Smooth muscle cell (in vitro differentiated cells): ENCODE measurements at regions not wholly inside any gene's neighbourhood (a gene's known extent, or its start where the extent isn't known, plus 50 kb on each side); places are given as distances from the start of the nearest gene placed in this dataset.

Source experiments
- DNase-seq: peaks from one replicate; lab custom pipeline; 2025; ENCODE audit not compliant: unreplicated experiment; lab: John Stamatoyannopoulos, UW
- H2AFZ ChIP-seq: fragments of 200-600 bp; sonication (generic); 2 replicates; pipeline ENCODE4 v1.6.0; 2016; ENCODE audit warnings: antibody characterized with exemption, low read depth, mild to moderate bottlenecking
- H3F3A ChIP-seq: fragments of 200-600 bp; sonication (generic); 2 replicates; pipeline ENCODE4 v1.6.0; 2017; ENCODE audit warnings: antibody characterized with exemption, low read depth
- H3K27ac ChIP-seq: fragments of 200-600 bp; sonication (generic); 2 replicates; pipeline ENCODE4 v1.5.1; 2016; ENCODE audit warnings: low read depth, mild to moderate bottlenecking
- H3K27me3 ChIP-seq: fragments of 200-600 bp; sonication (generic); 2 replicates; pipeline ENCODE4 v1.6.1; 2016; ENCODE audit warnings: low read depth, mild to moderate bottlenecking
- H3K36me3 ChIP-seq: fragments of 200-600 bp; sonication (generic); 2 replicates; pipeline ENCODE4 v1.5.1; 2016; ENCODE audit warnings: low read depth
- H3K4me1 ChIP-seq: fragments of 200-600 bp; sonication (generic); 2 replicates; pipeline ENCODE4 v1.5.1; 2016; ENCODE audit warnings: low read depth
- H3K4me2 ChIP-seq: fragments of 200-600 bp; sonication (generic); 2 replicates; pipeline ENCODE4 v1.6.0; 2016; ENCODE audit warnings: mild to moderate bottlenecking
- H3K4me3 ChIP-seq: fragments of 200-600 bp; sonication (generic); 2 replicates; pipeline ENCODE4 v1.5.1; 2016; ENCODE audit warnings: mild to moderate bottlenecking
- H3K79me2 ChIP-seq: fragments of 200-600 bp; sonication (generic); 2 replicates; pipeline ENCODE4 v1.6.0; 2016; ENCODE audit warnings: low read depth, mild to moderate bottlenecking
- H3K9ac ChIP-seq: fragments of 200-600 bp; sonication (generic); 2 replicates; pipeline ENCODE4 v1.6.0; 2016; ENCODE audit warnings: low read depth
- H3K9me3 ChIP-seq: fragments of 200-600 bp; sonication (generic); replicated peaks from 2 replicates; pipeline ENCODE4 v1.5.1; 2016; ENCODE audit warnings: low read depth
- H4K20me1 ChIP-seq: fragments of 200-600 bp; sonication (generic); 2 replicates; pipeline ENCODE4 v1.6.0; 2016; ENCODE audit warnings: low read depth
- WGBS: methylation state at CpG from one replicate; pipeline ENCODE4 v1.1.7; 2016; ENCODE audit warnings: low lambda C conversion rate; 5-methylcytosine and 5-hydroxymethylcytosine counted together
- TF ChIP-seq, protein P1 (sequence below): fragments of 200-600 bp; sonication (generic); IDR thresholded peaks from 2 replicates; pipeline ENCODE4 v1.5.1; 2017; ENCODE audit warnings: borderline replicate concordance, mild to moderate bottlenecking, antibody characterized with exemption; ENCODE audit not compliant: insufficient read depth, poor library complexity, severe bottlenecking

DNA sequence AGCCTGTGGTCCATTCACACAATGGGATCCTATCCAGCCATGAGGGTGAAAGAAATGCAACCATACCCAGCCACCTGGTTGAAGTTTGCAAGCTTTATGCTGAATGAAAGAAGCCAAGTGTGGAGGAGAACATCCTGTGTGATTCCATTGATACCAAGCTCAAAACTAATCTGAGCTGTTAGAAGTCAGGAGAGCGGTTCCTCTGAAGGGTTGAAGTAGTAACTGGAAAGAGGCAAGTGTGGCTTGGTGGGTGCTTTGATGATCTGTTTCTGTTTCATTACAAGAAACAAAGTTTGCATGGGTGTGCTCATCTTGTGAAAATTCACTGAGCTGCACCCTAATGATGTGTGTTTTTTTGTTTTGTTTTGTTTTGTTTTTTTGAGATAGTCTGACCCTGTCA, 99.4 kb downstream of the SALL1 start:
- Histone ChIP-seq H3K27ac (no peak overlapping the region), H4K20me1 (no peaks in the 10 kb centered on the region), H3K4me1 (no peaks in the 10 kb centered on the region), H3K9ac (no peak overlapping the region), H3K79me2 (no peaks in the 10 kb centered on the region), H2AFZ (no peak overlapping the region), H3K4me2 (no peak overlapping the region), H3K4me3 (no peak overlapping the region), H3K27me3 (no peaks in the 10 kb centered on the region), H3F3A (no peaks in the 10 kb centered on the region), H3K36me3 (no peaks in the 10 kb centered on the region), H3K9me3 (no peaks in the 10 kb centered on the region)
- DNase-seq: no peak
- TF ChIP-seq, protein P1, sequence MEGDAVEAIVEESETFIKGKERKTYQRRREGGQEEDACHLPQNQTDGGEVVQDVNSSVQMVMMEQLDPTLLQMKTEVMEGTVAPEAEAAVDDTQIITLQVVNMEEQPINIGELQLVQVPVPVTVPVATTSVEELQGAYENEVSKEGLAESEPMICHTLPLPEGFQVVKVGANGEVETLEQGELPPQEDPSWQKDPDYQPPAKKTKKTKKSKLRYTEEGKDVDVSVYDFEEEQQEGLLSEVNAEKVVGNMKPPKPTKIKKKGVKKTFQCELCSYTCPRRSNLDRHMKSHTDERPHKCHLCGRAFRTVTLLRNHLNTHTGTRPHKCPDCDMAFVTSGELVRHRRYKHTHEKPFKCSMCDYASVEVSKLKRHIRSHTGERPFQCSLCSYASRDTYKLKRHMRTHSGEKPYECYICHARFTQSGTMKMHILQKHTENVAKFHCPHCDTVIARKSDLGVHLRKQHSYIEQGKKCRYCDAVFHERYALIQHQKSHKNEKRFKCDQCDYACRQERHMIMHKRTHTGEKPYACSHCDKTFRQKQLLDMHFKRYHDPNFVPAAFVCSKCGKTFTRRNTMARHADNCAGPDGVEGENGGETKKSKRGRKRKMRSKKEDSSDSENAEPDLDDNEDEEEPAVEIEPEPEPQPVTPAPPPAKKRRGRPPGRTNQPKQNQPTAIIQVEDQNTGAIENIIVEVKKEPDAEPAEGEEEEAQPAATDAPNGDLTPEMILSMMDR: no peak
- 100% methylated on average over 1 of the region's 1 CpG for WGBS

DNA sequence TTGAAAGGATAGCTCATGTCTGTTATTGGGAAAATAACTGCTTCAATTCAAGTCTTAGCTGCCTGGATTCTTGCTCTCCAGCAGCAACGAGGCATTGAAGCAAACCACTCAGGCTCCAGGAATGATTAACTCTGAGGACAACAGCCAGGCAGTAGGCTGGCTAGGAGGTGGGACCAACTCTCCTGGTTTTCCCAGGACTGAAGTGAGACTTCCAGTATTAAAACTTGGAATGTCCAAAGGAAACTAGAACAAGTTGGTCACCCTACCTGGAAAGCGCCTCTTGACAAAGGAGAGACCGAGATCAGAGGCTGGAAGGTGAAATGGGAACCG, 100.7 kb downstream of the SALL1 start:
- no peak overlapping the region for H2AFZ ChIP-seq
- H3K4me3 ChIP-seq: no peak overlapping the region
- DNase-seq: no peak
- no peaks in the 10 kb centered on the region for H3K79me2 ChIP-seq
- H3K4me1 ChIP-seq: no peaks in the 10 kb centered on the region
- H3K27ac ChIP-seq: no peak overlapping the region
- no peak overlapping the region for H3K9ac ChIP-seq
- H3K36me3 ChIP-seq: no peaks in the 10 kb centered on the region
- 75% methylated on average over 4 of the region's 4 CpGs for WGBS
- no peaks in the 10 kb centered on the region for H3K9me3 ChIP-seq
- no peaks in the 10 kb centered on the region for H4K20me1 ChIP-seq
- H3F3A ChIP-seq: no peaks in the 10 kb centered on the region
- no peak overlapping the region for H3K4me2 ChIP-seq
- H3K27me3 ChIP-seq: no peaks in the 10 kb centered on the region
- TF ChIP-seq, protein P1: no peak

DNA sequence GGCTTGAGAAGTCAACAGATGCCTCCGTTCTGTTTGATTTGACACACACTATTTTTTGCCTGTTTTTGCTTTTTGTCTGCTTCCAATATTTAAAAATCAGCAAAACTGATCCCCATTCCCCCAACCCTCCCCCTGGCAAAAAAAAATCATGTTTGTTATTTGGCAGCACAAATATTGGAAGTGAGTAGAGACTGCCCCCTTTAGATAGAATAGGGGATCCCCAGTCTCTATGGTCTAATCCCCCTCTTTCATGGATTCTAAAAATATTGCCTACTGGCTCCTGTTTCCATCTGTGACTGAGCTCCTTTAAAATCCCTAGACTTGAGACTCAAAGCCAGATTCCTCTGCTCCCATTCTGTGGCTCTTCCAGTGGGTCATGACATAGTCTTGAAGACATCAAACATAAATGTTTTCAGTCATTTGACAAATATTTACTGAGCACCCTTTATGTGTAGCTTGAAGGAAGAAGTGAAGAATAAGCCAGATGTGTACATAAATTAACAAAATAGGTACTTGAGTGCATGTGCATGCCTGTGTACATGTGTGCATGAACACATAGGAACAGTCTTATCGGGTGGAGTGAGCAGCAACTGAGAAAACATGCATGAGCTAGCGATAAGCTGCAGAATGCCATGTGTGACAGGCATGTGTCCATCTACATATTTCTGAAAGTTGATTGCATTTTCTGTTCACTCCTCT, 101.2 kb downstream of the SALL1 start:
- Histone ChIP-seq H3K9me3 (no peaks in the 10 kb centered on the region), H3K36me3 (no peaks in the 10 kb centered on the region), H3K79me2 (no peaks in the 10 kb centered on the region), H3K27ac (no peak overlapping the region), H3K4me3 (no peak overlapping the region), H3F3A (no peaks in the 10 kb centered on the region), H2AFZ (no peak overlapping the region), H3K4me2 (no peak overlapping the region), H3K9ac (no peak overlapping the region), H3K27me3 (no peaks in the 10 kb centered on the region), H3K4me1 (no peaks in the 10 kb centered on the region), H4K20me1 (no peaks in the 10 kb centered on the region)
- 100% methylated on average over 3 of the region's 3 CpGs for WGBS
- TF ChIP-seq, protein P1: no peak
- DNase-seq: no peak

DNA sequence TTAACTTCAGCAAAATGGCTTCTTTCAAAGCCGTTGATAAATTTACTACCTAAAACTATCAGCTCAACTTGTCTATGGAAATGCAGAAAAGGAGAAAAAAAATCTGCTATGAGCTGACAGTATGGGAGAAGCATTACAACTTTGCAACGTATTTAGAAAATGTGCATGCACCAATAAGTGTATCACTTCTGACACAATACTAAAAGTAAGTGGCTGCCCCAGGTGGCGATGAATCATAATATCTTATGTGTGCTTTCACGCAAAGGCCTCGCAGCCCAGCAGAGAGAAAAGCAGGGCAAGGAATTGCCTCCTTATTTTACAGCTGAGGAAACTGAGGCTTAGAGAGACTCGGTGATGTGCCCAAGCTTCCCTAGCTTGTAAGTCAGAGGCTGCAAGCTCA, 101.8 kb downstream of the SALL1 start:
- Histone ChIP-seq H3K4me1 (no peaks in the 10 kb centered on the region), H4K20me1 (no peaks in the 10 kb centered on the region), H3K4me2 (no peak overlapping the region), H3K9ac (no peak overlapping the region), H3K36me3 (no peaks in the 10 kb centered on the region), H3K27ac (no peak overlapping the region), H2AFZ (no peak overlapping the region), H3F3A (no peaks in the 10 kb centered on the region), H3K9me3 (no peaks in the 10 kb centered on the region), H3K79me2 (no peaks in the 10 kb centered on the region), H3K4me3 (no peak overlapping the region), H3K27me3 (no peaks in the 10 kb centered on the region)
- 91% methylated on average over 6 of the region's 6 CpGs for WGBS
- no peak for DNase-seq
- TF ChIP-seq, protein P1: no peak
